T-helper 17 cell (primary cell): ENCODE measurements at regions not wholly inside any gene's neighbourhood (a gene's known extent, or its start where the extent isn't known, plus 50 kb on each side); places are given as distances from the start of the nearest gene placed in this dataset.

Experiments used
- ATAC-seq: fragments of 150-1000 bp; cut with Tn5 transposase; 2 replicates; pipeline ENCODE4 v1.10.0; 2021; ENCODE audit warnings: mild to moderate bottlenecking, moderate library complexity
- DNase-seq, 3 donors: peaks; one replicate each; pipeline versions ENCODE4 v3.0.0 to v3.0.0-alpha.2; 2020 to 2021
- H3K9me3 ChIP-seq: one replicate; pipeline ENCODE4 v1.7.0; 2013; ENCODE audit warnings: low read length, mild to moderate bottlenecking; ENCODE audit not compliant: control insufficient read depth, poor library complexity, severe bottlenecking
- H3K27ac Mint-ChIP-seq: one replicate; pipeline ENCODE4 v1.8.0; 2022; ENCODE audit warnings: mild to moderate bottlenecking, moderate library complexity, mixed read lengths
- H3K27me3 Mint-ChIP-seq: one replicate; pipeline ENCODE4 v1.8.0; 2022; ENCODE audit warnings: mixed read lengths
- H3K36me3 Mint-ChIP-seq: one replicate; pipeline ENCODE4 v1.8.0; 2022; ENCODE audit warnings: low read depth, mixed read lengths
- H3K4me1 Mint-ChIP-seq: one replicate; pipeline ENCODE4 v1.8.0; 2022; ENCODE audit warnings: mild to moderate bottlenecking, mixed read lengths
- H3K4me3 Mint-ChIP-seq: one replicate; pipeline ENCODE4 v1.8.0; 2022; ENCODE audit warnings: mild to moderate bottlenecking, moderate library complexity, mixed read lengths

GRCh38 chr5:174420651-174421407, 303.6 kb upstream of the MSX2 start:
- H3K27me3 Mint-ChIP-seq: peaks cover 12% of the 10 kb centered on the region
- H3K9me3 ChIP-seq: no peaks in the 10 kb centered on the region
- ATAC-seq (no peak), DNase-seq (no peak)
- H3K36me3 Mint-ChIP-seq: no peaks in the 10 kb centered on the region
- no peak overlapping the region for H3K27ac Mint-ChIP-seq
- H3K4me1 Mint-ChIP-seq: peaks cover 19% of the 10 kb centered on the region
- no peak overlapping the region for H3K4me3 Mint-ChIP-seq

DNA sequence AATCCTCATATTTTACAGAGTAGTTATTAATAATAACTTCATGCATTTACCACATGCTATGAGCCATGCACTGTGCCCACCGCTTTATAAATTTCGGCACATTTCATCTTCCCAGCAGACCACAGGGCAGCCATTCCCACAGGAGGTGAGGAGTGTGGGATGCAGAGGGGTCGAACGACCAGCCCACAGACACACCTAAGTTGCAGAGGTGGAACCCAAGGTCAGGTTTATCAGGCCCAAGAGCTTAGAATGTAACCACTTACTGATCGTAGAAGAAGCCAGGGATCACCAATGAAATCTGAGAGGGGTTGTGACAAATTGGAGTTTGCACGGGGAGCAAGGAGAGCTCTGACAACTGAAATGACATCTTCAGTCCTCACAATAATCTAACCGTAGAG, 303.0 kb upstream of the MSX2 start:
- H3K36me3 Mint-ChIP-seq: no peaks in the 10 kb centered on the region
- H3K4me1 Mint-ChIP-seq: peaks cover 19% of the 10 kb centered on the region
- no peaks in the 10 kb centered on the region for H3K9me3 ChIP-seq
- H3K4me3 Mint-ChIP-seq: no peak overlapping the region
- DNase-seq (no peak), ATAC-seq (no peak)
- peaks cover 10% of the 10 kb centered on the region for H3K27me3 Mint-ChIP-seq
- no peak overlapping the region for H3K27ac Mint-ChIP-seq

DNA sequence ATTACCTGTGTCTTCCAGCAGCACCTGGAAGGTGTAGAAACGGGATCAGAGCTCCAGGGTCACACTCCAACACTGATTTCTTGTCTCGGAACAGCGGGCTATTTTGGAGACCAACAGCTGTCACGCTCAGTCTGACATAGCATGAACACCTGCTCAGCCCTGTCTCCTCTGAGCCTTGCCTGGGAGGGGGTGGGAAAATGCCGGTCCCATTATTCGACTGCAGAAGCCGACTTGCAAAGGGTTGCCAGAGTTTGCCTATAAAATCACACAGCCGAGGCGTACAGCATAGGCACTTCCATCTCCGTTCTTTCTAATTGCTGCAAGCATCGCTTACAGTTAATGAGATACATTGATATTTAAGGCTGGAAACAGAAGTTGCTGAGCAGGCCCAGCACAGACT, 300.8 kb upstream of the MSX2 start:
- H3K4me1 Mint-ChIP-seq: peaks cover 16% of the 10 kb centered on the region
- H3K9me3 ChIP-seq: no peaks in the 10 kb centered on the region
- no peak for ATAC-seq
- H3K4me3 Mint-ChIP-seq: no peak overlapping the region
- no peaks in the 10 kb centered on the region for H3K36me3 Mint-ChIP-seq
- no peak for DNase-seq
- H3K27me3 Mint-ChIP-seq: peaks cover 5% of the 10 kb centered on the region
- H3K27ac Mint-ChIP-seq: no peak overlapping the region

DNA sequence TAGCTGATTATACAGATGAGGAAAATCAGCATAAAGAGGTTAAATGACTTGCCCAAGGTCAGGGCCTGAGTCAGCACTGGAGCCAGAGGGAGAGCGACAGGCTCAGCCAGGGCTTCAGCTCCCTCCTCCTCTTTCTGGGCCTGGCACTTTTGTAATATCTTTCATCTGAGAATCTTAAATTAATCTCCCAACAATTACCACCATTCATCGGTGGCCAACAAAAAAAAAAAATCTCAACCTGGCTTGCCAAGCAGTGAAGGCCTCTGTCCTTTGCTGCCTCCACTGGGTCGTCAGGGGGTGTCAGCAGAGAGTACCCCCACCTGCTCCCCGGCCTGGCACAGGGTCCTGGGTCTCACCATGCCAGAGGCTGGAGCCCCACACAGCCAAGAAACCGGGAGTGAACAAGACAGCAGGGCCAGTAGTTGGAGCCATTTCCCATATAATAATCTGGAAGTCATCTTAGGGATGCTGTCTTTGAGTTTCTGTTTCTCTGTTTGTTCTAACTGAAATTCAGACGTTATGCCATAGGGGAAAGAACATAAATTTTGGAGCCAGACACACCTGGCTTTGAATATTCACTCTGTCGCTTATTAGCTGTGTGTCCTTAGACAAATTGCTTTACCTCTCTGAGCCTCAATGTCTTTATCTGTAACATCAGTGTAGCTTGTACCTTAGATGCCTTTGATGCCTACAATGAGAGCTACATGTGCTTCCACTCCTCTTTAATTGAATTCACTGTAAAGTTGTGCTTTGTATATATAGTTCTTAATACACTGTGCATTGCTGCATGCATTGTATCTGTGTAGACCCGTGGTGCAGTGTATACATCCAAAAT, 299.9 kb upstream of the MSX2 start:
- no peak for DNase-seq
- no peak for ATAC-seq
- Mint-ChIP-seq H3K36me3 (no peaks in the 10 kb centered on the region), H3K27ac (no peak overlapping the region), H3K4me1 (peaks cover 12% of the 10 kb centered on the region), H3K27me3 (peaks cover 5% of the 10 kb centered on the region), H3K4me3 (no peak overlapping the region)
- H3K9me3 ChIP-seq: no peaks in the 10 kb centered on the region

GRCh38 chr5:174425271-174425963, 299.0 kb upstream of the MSX2 start:
- Mint-ChIP-seq H3K27me3 (peaks cover 5% of the 10 kb centered on the region), H3K4me3 (no peak overlapping the region), H3K27ac (no peak overlapping the region), H3K4me1 (peaks cover 8% of the 10 kb centered on the region), H3K36me3 (no peaks in the 10 kb centered on the region)
- no peaks in the 10 kb centered on the region for H3K9me3 ChIP-seq
- no peak for ATAC-seq
- no peak for DNase-seq

DNA sequence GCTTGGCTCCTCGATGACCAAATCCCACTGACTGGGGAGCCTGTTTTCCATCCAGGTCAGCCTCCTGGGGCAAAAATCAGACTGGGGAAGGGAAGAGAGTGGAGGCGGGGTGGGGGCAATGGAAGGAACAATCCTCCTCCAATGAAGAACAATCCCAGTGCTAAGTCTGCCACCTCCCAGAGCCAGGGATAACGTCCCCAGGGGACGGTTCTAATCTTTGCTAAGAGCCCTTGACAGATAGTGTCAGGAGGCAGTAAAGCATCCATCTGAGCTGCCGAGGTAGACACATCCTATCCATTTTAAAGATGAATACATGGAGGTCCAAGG, 298.5 kb upstream of the MSX2 start:
- peaks cover 8% of the 10 kb centered on the region for H3K4me1 Mint-ChIP-seq
- no peak for DNase-seq
- H3K36me3 Mint-ChIP-seq: no peaks in the 10 kb centered on the region
- no peak overlapping the region for H3K4me3 Mint-ChIP-seq
- ATAC-seq: no peak
- peaks cover 5% of the 10 kb centered on the region for H3K27me3 Mint-ChIP-seq
- H3K27ac Mint-ChIP-seq: no peak overlapping the region
- H3K9me3 ChIP-seq: no peaks in the 10 kb centered on the region

DNA sequence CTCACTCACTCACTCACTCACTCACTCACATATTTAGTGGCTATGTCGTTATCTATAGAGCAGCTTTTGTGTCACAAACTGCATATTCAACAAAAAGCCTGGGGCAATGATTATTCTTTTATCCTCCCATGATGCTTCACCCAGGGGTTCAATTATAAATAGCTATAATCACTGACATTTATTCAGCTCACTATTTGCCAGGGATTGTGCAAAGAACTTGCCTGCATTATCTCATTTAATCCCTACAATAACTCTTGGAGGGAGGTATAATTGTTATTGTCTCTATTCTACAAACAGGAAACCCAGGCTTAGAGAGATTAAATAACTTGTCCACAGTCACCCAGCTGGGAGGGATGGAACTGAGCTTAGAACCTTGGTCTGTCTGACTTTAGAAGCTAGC, 298.0 kb upstream of the MSX2 start:
- DNase-seq (no peak), ATAC-seq (no peak)
- Mint-ChIP-seq H3K27ac (no peak overlapping the region), H3K4me1 (peaks cover 8% of the 10 kb centered on the region), H3K36me3 (no peaks in the 10 kb centered on the region), H3K27me3 (peaks cover 5% of the 10 kb centered on the region), H3K4me3 (no peak overlapping the region)
- no peaks in the 10 kb centered on the region for H3K9me3 ChIP-seq

DNA sequence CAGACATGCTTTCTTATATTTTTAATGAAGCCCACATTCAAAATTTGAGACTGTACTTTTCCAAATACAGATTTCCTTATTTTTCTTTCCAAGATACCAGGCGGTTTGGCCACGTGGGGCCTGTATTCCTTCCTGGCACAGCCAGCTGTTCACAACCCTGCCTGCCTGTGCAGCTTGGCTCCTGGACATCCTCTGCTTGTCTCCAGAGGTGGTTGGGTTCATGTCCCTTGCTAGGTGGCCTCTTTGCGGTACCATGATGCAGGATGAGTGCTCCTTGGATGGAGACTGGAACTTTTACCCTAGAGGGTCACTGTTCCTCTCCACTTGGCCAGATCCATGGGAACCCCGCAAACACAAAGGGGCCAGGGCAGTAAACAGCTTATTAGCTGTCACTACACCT, 297.5 kb upstream of the MSX2 start:
- H3K4me3 Mint-ChIP-seq: no peak overlapping the region
- H3K9me3 ChIP-seq: no peaks in the 10 kb centered on the region
- peaks cover 8% of the 10 kb centered on the region for H3K4me1 Mint-ChIP-seq
- ATAC-seq: no peak
- H3K27ac Mint-ChIP-seq: no peak overlapping the region
- peaks cover 1% of the 10 kb centered on the region for H3K27me3 Mint-ChIP-seq
- DNase-seq: no peak
- H3K36me3 Mint-ChIP-seq: no peaks in the 10 kb centered on the region

DNA sequence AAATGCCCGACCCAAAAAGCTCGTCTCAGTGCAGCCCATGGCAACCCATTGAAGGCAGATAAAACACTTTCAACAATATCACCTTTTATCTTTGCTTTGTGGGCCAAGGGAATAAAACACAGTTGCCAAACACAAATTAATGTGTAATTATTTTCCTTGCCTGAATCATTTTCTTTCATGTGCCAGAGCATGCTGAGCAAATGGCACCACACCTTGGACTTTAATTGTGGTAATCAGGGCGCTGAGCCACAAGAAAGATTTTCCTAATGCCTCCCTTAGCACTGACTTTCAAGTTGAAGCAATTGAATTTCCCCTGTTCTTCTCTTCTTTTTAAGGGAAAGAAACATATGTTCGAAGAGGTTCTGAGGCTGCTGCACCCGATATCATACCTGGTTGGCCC, 297.1 kb upstream of the MSX2 start:
- Mint-ChIP-seq H3K27ac (no peak overlapping the region), H3K4me3 (no peak overlapping the region), H3K36me3 (no peaks in the 10 kb centered on the region), H3K27me3 (no peaks in the 10 kb centered on the region), H3K4me1 (peaks cover 8% of the 10 kb centered on the region)
- no peaks in the 10 kb centered on the region for H3K9me3 ChIP-seq
- ATAC-seq: no peak
- no peak for DNase-seq

DNA sequence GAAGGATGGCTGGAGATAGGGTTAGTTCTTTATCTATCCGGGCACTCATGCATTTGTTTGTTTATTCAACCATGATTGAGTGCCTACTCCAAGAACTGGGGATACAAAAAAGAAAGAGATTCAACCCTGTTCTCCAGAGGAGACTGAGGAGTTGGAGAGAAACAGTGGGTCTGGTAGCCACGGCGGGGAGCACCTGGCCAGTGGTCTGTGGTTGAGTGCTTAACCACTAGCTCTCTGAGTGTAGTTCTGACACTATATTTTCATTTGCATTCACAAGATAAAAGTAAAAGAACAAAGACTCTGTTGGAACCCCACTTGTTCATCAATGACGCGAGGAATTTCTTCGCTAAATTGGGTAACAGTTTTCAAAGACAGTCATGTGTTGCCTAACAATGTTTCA, 295.5 kb upstream of the MSX2 start:
- H3K36me3 Mint-ChIP-seq: no peaks in the 10 kb centered on the region

DNA sequence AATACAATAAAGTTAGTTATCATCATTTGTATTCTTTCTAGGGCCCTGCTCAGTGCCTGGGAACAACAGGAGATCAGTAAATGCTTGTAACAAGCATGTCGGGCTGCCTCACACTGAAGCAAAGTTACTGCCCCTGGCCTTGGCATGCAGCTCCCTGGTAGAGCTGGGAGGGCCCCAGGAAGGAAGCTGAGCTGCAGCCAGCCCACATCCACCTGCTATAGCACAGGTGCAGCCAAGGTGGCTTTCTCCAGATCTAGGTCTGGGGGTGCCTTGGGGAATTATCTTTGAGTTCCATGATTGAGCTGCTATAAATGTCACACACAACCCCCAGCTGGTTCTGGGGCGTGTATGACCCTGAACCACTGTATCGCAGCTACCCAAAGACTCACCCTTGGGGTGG, 293.4 kb upstream of the MSX2 start:
- Mint-ChIP-seq H3K36me3 (no peaks in the 10 kb centered on the region), H3K27me3 (peaks cover 5% of the 10 kb centered on the region), H3K4me3 (no peak overlapping the region), H3K4me1 (peaks cover 2% of the 10 kb centered on the region), H3K27ac (no peak overlapping the region)
- no peaks in the 10 kb centered on the region for H3K9me3 ChIP-seq
- no peak for DNase-seq
- ATAC-seq: peak; percentile 46

More for the DNA sequence above, 295.5 kb upstream of the MSX2 start:
- no peaks in the 10 kb centered on the region for H3K9me3 ChIP-seq
- Mint-ChIP-seq H3K27me3 (no peaks in the 10 kb centered on the region), H3K4me1 (peaks cover 8% of the 10 kb centered on the region), H3K4me3 (no peak overlapping the region), H3K27ac (no peak overlapping the region)
- no peak for DNase-seq
- no peak for ATAC-seq

DNA sequence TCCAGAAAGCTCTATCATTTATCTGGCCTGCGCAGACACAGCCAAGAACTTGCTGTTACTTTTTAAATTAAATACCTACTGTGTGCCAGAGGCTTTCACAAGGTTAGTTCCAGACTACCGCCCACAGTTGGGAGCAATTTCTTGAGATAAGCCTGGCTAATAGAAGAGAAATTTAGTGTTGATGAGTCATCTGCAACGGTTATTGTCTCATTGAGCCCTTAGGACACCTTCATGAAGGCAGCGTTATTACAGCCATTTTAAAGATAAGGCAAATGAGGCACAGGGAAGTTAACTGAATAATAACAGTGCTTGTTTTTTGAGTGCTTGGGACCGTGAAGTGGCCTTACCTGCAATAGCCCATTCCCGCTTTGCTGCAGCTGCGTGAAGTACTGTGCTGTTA, 292.9 kb upstream of the MSX2 start:
- DNase-seq: no peak
- Mint-ChIP-seq H3K4me3 (no peak overlapping the region), H3K36me3 (no peaks in the 10 kb centered on the region), H3K27ac (peak overlapping the region; percentile 11), H3K4me1 (peaks cover 2% of the 10 kb centered on the region), H3K27me3 (peaks cover 5% of the 10 kb centered on the region)
- no peak for ATAC-seq
- no peaks in the 10 kb centered on the region for H3K9me3 ChIP-seq

- no peak overlapping the region for H3K4me3 Mint-ChIP-seq
- ATAC-seq: no peak
- no peak for DNase-seq
- peaks cover 5% of the 10 kb centered on the region for H3K27me3 Mint-ChIP-seq
- H3K9me3 ChIP-seq: no peaks in the 10 kb centered on the region
- peaks cover 2% of the 10 kb centered on the region for H3K4me1 Mint-ChIP-seq
- H3K36me3 Mint-ChIP-seq: no peaks in the 10 kb centered on the region
- H3K27ac Mint-ChIP-seq: no peak overlapping the region
Measured at GRCh38 chr5:174433098-174433497, 291.3 kb upstream of the MSX2 start.
